ENCODE measurements at regions not wholly inside any gene's neighbourhood (a gene's known extent, or its start where the extent isn't known, plus 50 kb on each side); places are given as distances from the start of the nearest gene placed in this dataset.

- no peaks in the 10 kb centered on the region for H3K4me1 ChIP-seq
- no peak for DNase-seq
- no peaks in the 10 kb centered on the region for H3K36me3 ChIP-seq
- H3K27ac ChIP-seq = no peak overlapping the region
- no peaks in the 10 kb centered on the region for H3K9me3 ChIP-seq
- H3K4me3 ChIP-seq = no peak overlapping the region
- no peak for TF ChIP-seq CTCF (IDR thresholded peaks at IDR 0.05)
- no peak for TF ChIP-seq POLR2A (IDR thresholded peaks at IDR 0.05)
- no peaks in the 10 kb centered on the region for H3K27me3 ChIP-seq
These were observed 185.8 kb upstream of the UBE3A start for GRCh38 chr15:25624504-25625177.

DNA sequence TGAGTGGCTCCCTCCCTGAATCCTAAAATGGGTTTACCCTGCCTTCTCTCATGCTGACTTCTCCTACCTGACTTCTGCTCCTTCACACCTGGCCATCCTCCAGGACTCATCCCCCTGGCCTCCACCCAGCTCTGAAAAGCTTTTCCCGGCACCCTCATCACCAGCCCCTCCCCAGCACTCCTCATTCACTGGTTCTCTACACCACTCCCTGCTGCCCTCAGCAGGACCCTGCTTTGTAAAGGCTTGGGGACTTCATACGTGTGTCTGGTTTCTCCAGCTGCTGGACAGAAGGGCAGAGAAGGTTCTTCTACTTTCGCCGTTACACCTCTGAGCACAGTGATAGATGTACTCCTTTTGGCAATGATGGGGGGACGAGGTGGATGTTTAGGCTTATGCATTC is 184.9 kb upstream of the UBE3A start:
- Histone ChIP-seq H3K4me3 (no peak overlapping the region), H3K27ac (no peak overlapping the region), H3K4me1 (no peaks in the 10 kb centered on the region), H3K9me3 (no peaks in the 10 kb centered on the region), H3K27me3 (no peaks in the 10 kb centered on the region), H3K36me3 (no peaks in the 10 kb centered on the region)
- TF ChIP-seq CTCF (IDR thresholded peaks at IDR 0.05) (no peak), POLR2A (IDR thresholded peaks at IDR 0.05) (no peak)
- DNase-seq = no peak

DNA sequence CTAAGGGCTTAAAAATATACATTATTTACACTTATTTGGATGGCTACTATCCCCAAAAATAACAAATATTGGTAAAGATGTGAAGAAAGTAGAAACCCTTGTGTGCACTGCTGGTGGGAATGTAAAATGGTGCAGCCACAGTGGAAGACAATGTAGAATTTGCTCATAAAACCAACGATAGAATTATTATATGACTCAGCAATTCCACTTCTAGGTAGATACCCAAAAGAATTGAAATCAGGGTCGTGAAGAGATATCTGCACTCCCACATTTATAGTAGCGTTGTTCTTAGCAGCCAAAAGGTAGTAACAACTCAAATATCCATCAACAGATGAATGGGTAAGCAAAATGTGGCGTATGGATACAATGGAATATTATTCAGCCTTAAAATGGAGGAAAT is 181.6 kb upstream of the UBE3A start:
- no peaks in the 10 kb centered on the region for H3K27me3 ChIP-seq
- DNase-seq = no peak
- no peaks in the 10 kb centered on the region for H3K4me1 ChIP-seq
- no peak overlapping the region for H3K4me3 ChIP-seq
- no peaks in the 10 kb centered on the region for H3K9me3 ChIP-seq
- no peaks in the 10 kb centered on the region for H3K36me3 ChIP-seq
- H3K27ac ChIP-seq = no peak overlapping the region
- no peak for TF ChIP-seq CTCF (IDR thresholded peaks at IDR 0.05)
- no peak for TF ChIP-seq POLR2A (IDR thresholded peaks at IDR 0.05)

DNA sequence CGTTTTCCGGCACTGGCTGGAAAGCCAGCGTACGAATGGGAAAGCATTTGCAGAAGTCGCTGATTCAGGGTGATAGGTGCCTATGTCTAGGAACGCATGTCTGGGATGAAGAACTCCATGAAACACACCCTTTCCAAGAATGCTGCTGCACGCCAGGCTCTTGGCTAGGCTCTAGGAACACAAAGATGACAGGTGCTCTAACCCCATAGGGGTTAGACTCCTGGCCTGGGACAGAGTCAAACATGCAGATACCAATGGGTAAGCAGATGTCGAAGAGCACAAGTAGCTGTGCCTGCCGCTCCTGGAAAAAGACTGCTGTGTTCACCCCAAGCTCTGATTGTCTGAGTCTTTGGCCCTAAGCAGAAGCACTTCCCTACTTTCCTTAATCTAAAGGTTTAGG is 180.9 kb upstream of the UBE3A start:
- Histone ChIP-seq H3K4me3 (no peak overlapping the region), H3K4me1 (no peaks in the 10 kb centered on the region), H3K36me3 (no peaks in the 10 kb centered on the region), H3K9me3 (no peaks in the 10 kb centered on the region), H3K27me3 (no peaks in the 10 kb centered on the region), H3K27ac (no peak overlapping the region)
- DNase-seq = no peak
- TF ChIP-seq POLR2A (IDR thresholded peaks at IDR 0.05) = no peak
- TF ChIP-seq CTCF (IDR thresholded peaks at IDR 0.05) = no peak

- Histone ChIP-seq H3K9me3 (no peaks in the 10 kb centered on the region), H3K4me1 (no peaks in the 10 kb centered on the region), H3K36me3 (no peaks in the 10 kb centered on the region), H3K27ac (no peak overlapping the region), H3K4me3 (no peak overlapping the region), H3K27me3 (no peaks in the 10 kb centered on the region)
- DNase-seq = no peak
- TF ChIP-seq POLR2A (IDR thresholded peaks at IDR 0.05) (no peak), CTCF (IDR thresholded peaks at IDR 0.05) (no peak)
These were observed 180.3 kb upstream of the UBE3A start for GRCh38 chr15:25619076-25619475.

GRCh38 chr15:25618161-25618560 is 179.3 kb upstream of the UBE3A start:
- DNase-seq = no peak
- Histone ChIP-seq H3K4me1 (no peaks in the 10 kb centered on the region), H3K4me3 (no peak overlapping the region), H3K27ac (no peak overlapping the region), H3K9me3 (no peaks in the 10 kb centered on the region), H3K27me3 (no peaks in the 10 kb centered on the region), H3K36me3 (no peaks in the 10 kb centered on the region)
- TF ChIP-seq POLR2A (IDR thresholded peaks at IDR 0.05) (no peak), CTCF (IDR thresholded peaks at IDR 0.05) (no peak)

Measured in Peyer's patch (tissue), 4 donors.